ENCODE measurements at regions not wholly inside any gene's neighbourhood (a gene's known extent, or its start where the extent isn't known, plus 50 kb on each side); places are given as distances from the start of the nearest gene placed in this dataset.

DNA sequence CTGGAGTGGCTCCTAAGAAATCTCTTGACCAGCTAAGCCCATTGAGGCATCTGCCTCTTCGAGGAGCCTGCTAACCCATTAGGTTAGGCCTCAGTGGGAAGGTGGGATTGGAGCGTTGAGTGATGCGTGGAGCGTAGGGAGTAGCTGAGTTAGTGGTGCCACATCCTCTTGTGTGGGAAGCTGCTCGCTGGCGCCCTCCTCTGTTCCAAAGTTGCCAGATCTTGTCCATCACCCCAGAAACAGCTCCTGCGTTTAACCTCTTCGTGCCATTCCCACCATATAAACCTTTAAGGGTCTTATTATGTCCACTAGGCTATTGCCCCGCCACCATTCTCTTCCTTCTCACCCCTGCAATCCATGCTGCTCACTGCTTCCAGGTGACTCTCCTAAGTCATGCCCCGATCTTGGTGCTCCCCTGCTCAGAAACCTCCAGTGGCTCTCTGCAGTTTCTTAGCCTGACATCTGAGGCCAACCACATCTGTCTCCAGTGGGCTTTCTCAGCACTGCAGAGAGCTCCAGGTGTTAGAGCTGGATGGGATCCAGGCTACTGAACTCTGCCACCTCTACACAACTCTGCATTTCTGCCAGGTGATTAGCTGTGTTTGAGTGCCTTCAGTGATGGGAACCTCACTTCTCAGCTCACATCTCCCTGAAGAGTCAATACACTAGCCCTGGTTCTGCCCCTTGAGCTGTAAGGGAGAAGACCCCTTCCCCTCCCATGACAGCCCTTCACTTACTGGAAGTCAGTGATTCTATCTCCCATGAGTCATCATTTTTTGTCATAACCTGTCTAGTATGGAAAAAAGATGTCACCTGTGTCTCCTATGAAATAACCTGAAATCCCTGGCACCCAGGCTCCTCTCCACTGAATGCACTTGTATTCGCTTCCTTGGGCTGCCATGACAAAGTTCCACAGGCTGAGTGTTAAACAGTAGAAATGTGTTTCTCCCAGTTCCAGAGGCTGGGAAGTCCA lies 65.0 kb upstream of the FGFR2 start:
- no peaks in the 10 kb centered on the region for H3K36me3 ChIP-seq (ENCODE audit: control insufficient read depth in 2 of 2, insufficient read depth in 2 of 2, low read length in 1 of 2)
- CTCF ChIA-PET = no interaction called here
- no peak overlapping the region for H3K4me2 ChIP-seq (ENCODE audit: control insufficient read depth, insufficient read depth)
- H3K79me2 ChIP-seq (ENCODE audit: control insufficient read depth, insufficient read depth, low read length) = no peaks in the 10 kb centered on the region
- no peak overlapping the region for H3K9ac ChIP-seq (ENCODE audit: control insufficient read depth, insufficient read depth, low read length)
- intact Hi-C loops (cut with micrococcal nuclease; ENCODE audit: unreplicated experiment) = no loop called here
- no peaks in the 10 kb centered on the region for H3K27me3 ChIP-seq (replicated peaks in 1 of 2; ENCODE audit: control insufficient read depth in 2 of 2, insufficient read depth in 2 of 2, low read length in 1 of 2)
- BruUV-seq (replicated peaks) = no TSS peak
- RAD21 ChIA-PET (ENCODE audit: unreplicated experiment) = no interaction called here
- DNase-seq (ENCODE audit: low read depth, low spot score) (no peak), ATAC-seq (0 out of 3 replicates have a peak, but pooled peaks have one; percentile 38), FAIRE-seq (no peak)
- WGBS (ENCODE audit: insufficient coverage, insufficient replicate concordance, low lambda C conversion rate, missing lambda C conversion rate) = 28% methylated on average over 11 of the region's 11 CpGs
- in situ Hi-C loops (cut with MboI) = no loop called here
- no peaks in the 10 kb centered on the region for H3K4me1 ChIP-seq (ENCODE audit: control insufficient read depth, insufficient read depth, low read length)
- no peak overlapping the region for H3K4me3 ChIP-seq
- SMC1A ChIA-PET (ENCODE audit: uncharacterized antibody, unreplicated experiment) = no interaction called here
- no peak overlapping the region for H3K27ac ChIP-seq (ENCODE audit: control insufficient read depth, insufficient read depth)
- POLR2A ChIA-PET = no interaction called here
- H3K9me3 ChIP-seq (replicated peaks; ENCODE audit: control insufficient read depth, insufficient read depth, low read length) = no peaks in the 10 kb centered on the region; the same call in 2 of the 3 replicates
- H2AFZ ChIP-seq (ENCODE audit: control insufficient read depth, low read depth, low read length) = no peak overlapping the region
- no peaks in the 10 kb centered on the region for H4K20me1 ChIP-seq (ENCODE audit: control insufficient read depth, insufficient read depth)
- TF ChIP-seq, protein P1, sequence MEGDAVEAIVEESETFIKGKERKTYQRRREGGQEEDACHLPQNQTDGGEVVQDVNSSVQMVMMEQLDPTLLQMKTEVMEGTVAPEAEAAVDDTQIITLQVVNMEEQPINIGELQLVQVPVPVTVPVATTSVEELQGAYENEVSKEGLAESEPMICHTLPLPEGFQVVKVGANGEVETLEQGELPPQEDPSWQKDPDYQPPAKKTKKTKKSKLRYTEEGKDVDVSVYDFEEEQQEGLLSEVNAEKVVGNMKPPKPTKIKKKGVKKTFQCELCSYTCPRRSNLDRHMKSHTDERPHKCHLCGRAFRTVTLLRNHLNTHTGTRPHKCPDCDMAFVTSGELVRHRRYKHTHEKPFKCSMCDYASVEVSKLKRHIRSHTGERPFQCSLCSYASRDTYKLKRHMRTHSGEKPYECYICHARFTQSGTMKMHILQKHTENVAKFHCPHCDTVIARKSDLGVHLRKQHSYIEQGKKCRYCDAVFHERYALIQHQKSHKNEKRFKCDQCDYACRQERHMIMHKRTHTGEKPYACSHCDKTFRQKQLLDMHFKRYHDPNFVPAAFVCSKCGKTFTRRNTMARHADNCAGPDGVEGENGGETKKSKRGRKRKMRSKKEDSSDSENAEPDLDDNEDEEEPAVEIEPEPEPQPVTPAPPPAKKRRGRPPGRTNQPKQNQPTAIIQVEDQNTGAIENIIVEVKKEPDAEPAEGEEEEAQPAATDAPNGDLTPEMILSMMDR (IDR thresholded peaks at IDR 0.05 in 2 of 3, conservative IDR thresholded peaks at IDR 0.05 in 1 of 3; ENCODE audit: control insufficient read depth in 2 of 3, extremely low read depth in 1 of 3, insufficient read depth in 1 of 3, low read depth in 3 of 3, low read length in 3 of 3) = peak in 2 of 3 experiments; percentile 11 to 24; a peak in 3 of 6 replicates
- TF ChIP-seq, protein P2, sequence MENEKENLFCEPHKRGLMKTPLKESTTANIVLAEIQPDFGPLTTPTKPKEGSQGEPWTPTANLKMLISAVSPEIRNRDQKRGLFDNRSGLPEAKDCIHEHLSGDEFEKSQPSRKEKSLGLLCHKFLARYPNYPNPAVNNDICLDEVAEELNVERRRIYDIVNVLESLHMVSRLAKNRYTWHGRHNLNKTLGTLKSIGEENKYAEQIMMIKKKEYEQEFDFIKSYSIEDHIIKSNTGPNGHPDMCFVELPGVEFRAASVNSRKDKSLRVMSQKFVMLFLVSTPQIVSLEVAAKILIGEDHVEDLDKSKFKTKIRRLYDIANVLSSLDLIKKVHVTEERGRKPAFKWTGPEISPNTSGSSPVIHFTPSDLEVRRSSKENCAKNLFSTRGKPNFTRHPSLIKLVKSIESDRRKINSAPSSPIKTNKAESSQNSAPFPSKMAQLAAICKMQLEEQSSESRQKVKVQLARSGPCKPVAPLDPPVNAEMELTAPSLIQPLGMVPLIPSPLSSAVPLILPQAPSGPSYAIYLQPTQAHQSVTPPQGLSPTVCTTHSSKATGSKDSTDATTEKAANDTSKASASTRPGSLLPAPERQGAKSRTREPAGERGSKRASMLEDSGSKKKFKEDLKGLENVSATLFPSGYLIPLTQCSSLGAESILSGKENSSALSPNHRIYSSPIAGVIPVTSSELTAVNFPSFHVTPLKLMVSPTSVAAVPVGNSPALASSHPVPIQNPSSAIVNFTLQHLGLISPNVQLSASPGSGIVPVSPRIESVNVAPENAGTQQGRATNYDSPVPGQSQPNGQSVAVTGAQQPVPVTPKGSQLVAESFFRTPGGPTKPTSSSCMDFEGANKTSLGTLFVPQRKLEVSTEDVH (IDR thresholded peaks at IDR 0.05; ENCODE audit: low read depth, partially characterized antibody) = no peak

All from GM12878 (cell line).